Astrocyte of the cerebellum (primary cell): ENCODE measurements at regions not wholly inside any gene's neighbourhood (a gene's known extent, or its start where the extent isn't known, plus 50 kb on each side); places are given as distances from the start of the nearest gene placed in this dataset.

ENCODE experiments used
- DNase-seq: peaks from one replicate; pipeline ENCODE4 v3.0.0-alpha.2; 2011; ENCODE audit warnings: low read depth
- H3K4me3 ChIP-seq: 2 replicates; pipeline ENCODE4 v1.5.1; 2011; ENCODE audit warnings: mild to moderate bottlenecking, low read depth, low read length, moderate library complexity
- in situ Hi-C: cut with HindIII; loops from 2 replicates; pipeline ENCODE4 v1.10.0; 2017; ENCODE audit warnings: low sequenced_read_pairs
- TF ChIP-seq, protein P1 (sequence below): IDR thresholded peaks from 2 replicates; pipeline ENCODE4 v1.5.1; 2012; ENCODE audit warnings: low read length, low read depth, moderate library complexity, mild to moderate bottlenecking; ENCODE audit errors: missing control alignments

DNA sequence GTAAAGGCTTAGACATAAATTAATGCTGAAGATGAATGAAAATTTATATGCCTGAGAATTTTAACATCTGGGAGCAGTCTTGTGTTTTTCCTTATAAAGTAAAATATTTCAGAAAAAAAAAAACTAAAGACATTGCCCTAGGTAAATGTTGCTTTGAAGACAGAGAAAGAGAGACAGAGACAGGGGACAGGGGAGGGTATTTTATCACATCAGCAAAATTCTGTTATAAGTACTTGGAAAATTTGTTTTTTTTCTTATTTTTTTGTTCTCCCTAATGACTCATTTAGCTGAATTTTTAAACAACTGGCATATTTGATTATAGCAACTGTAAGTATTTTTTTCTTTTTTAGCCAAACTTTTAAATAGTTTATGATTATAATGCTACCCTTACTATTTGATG is 1540.6 kb upstream of the GBE1 start:
- no peak overlapping the region for H3K4me3 ChIP-seq
- TF ChIP-seq, protein P1, sequence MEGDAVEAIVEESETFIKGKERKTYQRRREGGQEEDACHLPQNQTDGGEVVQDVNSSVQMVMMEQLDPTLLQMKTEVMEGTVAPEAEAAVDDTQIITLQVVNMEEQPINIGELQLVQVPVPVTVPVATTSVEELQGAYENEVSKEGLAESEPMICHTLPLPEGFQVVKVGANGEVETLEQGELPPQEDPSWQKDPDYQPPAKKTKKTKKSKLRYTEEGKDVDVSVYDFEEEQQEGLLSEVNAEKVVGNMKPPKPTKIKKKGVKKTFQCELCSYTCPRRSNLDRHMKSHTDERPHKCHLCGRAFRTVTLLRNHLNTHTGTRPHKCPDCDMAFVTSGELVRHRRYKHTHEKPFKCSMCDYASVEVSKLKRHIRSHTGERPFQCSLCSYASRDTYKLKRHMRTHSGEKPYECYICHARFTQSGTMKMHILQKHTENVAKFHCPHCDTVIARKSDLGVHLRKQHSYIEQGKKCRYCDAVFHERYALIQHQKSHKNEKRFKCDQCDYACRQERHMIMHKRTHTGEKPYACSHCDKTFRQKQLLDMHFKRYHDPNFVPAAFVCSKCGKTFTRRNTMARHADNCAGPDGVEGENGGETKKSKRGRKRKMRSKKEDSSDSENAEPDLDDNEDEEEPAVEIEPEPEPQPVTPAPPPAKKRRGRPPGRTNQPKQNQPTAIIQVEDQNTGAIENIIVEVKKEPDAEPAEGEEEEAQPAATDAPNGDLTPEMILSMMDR = no peak
- in situ Hi-C loops = no loop called here
- no peak for DNase-seq

DNA sequence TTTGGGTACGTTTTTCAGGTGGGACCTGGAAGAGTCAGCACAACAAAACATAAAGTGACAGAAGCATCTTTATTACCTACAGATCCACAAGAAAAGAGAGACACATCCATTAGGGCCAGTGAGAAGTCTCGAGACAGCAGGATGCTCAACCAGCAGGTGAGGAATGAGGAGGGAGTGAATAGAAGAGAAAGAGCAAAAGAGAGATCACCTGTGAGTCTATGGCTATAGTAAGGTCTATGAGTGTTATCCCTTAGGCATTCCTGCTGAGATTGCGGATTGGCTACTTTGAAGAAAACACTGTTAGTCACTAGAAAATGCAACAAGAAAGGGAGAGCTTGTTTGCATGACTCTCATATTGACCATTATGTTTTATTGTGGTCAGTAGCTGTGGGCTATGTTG is 1556.2 kb upstream of the GBE1 start:
- DNase-seq = no peak
- TF ChIP-seq, protein P1 = no peak
- H3K4me3 ChIP-seq = no peak overlapping the region
- in situ Hi-C loops = no loop called here

DNA sequence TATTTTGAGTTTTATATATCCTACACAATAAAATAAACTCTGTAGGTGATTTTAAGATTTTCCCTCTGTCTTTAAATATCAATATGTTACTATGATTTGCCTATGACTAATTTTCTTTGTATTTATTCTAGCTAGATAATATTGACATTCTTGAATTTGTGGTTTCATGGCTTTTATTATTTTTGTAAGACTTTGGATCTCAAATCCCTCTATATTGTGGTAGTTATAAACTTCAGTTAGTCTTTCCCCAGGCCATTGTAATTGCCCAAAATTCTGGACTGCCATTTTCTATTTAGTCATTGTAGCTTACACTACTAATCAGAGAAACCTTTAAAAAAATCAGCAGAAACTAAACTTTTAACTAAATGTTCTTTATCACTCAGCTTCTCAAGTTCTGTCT is 1559.3 kb upstream of the GBE1 start:
- H3K4me3 ChIP-seq = no peak overlapping the region
- in situ Hi-C loops = no loop called here
- TF ChIP-seq, protein P1 = no peak
- no peak for DNase-seq

DNA sequence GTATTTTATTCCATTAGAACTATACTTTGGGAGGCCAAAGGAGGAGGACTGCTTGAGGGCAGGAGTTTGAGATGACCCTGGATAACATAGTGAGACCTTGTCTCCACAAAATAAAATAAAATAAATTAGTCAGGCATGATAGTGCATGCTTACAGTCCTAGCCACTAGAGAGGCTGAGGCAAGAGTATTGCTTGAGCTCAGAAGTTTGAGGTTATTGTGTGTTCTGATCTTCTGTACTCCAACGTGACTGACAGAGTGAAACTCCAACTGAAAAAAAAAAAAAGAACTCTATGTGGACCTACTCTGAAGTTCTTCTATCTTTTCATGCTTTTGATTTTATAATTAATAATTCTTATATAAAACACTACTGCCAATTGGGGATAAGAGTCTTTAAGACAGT is 1560.0 kb upstream of the GBE1 start:
- no peak for DNase-seq
- TF ChIP-seq, protein P1 = no peak
- in situ Hi-C loops = no loop called here
- H3K4me3 ChIP-seq = no peak overlapping the region

DNA sequence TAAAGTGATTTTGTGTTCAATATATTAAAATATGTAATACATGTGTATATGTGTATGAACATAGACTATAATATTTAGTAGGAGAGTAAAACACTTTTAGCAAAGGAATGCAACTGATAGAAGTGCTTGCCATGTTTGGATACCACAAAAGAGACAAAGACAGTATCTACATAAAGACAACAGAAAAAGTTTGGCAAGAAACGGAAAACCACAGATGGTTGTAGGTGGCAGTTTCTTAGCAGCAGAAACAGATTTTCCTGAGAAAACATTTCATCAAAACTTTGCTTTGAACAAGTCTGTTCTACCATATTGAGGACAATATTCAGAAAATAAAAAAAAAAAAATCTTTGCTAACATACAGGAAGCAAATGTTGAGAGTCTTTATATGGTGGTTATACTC is 1560.4 kb upstream of the GBE1 start:
- in situ Hi-C loops = no loop called here
- TF ChIP-seq, protein P1 = no peak
- DNase-seq = peak; percentile 26
- no peak overlapping the region for H3K4me3 ChIP-seq

DNA sequence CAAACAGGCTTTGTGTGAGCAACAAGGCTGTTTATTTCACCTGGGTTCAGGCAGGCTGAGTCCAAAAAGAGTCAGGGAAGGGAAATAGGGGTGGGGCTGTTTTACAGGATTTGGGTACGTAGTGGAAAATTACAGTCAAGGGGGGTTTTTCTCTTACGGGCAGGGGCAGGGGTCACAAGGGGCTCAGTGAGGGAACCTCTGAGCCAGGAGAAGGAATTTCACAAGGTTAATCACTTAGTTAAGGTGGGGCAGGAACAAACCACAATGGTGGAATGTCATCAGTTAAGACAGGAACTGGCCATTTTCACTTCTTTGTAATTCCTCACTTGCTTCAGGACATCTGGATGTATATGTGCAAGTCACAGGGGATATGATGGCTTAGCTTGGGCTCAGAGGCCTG is 1592.8 kb upstream of the GBE1 start:
- TF ChIP-seq, protein P1 = no peak
- no peak overlapping the region for H3K4me3 ChIP-seq
- no peak for DNase-seq
- in situ Hi-C loops = no loop called here

DNA sequence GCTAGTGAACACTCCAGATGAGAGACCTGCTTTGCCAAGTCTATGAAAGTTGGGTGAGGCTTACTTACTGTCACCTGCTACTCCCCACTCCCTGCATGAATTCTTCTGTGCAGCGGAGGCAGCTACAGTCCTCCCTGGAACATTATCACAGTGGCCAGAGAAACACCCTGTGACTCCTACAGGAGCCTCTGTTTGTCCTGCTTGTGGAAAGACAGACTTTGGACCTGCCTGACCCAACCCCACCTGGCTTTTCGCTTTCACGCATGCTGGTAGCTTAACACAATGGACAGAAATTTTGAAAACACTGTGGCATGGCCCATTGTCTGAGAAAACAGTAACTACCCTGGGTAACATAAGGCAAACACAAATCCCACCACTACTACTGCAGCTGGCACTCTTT is 1565.5 kb upstream of the CADM2 start:
- TF ChIP-seq, protein P1 = no peak
- no peak for DNase-seq
- H3K4me3 ChIP-seq = no peak overlapping the region
- in situ Hi-C loops = no loop called here
